ENCODE measurements at regions not wholly inside any gene's neighbourhood (a gene's known extent, or its start where the extent isn't known, plus 50 kb on each side); places are given as distances from the start of the nearest gene placed in this dataset.

- intact Hi-C loops (cut with DNase I), result no loop called here
- Histone ChIP-seq H3K27ac (no peak overlapping the region), H3K27me3 (no peaks in the 10 kb centered on the region), H3K4me1 (no peaks in the 10 kb centered on the region), H3K4me3 (no peak overlapping the region), H3K36me3 (no peaks in the 10 kb centered on the region), H3K9me3 (no peaks in the 10 kb centered on the region)
- TF ChIP-seq CTCF (IDR thresholded peaks at IDR 0.05), result no peak
- TF ChIP-seq POLR2A (IDR thresholded peaks at IDR 0.05), result no peak
- ATAC-seq (no peak), DNase-seq (no peak)
- no CpG with 5 or more reads among the region's 1 CpG for WGBS (ENCODE audit: insufficient coverage, low coverage, low lambda C conversion rate, missing lambda C conversion rate)
Observed at GRCh38 chrX:33272986-33273385, 61.6 kb upstream of the DMD start.

Measured in right lobe of liver (tissue), 6 donors.